SJCRH30 (cell line): ENCODE measurements at regions not wholly inside any gene's neighbourhood (a gene's known extent, or its start where the extent isn't known, plus 50 kb on each side); places are given as distances from the start of the nearest gene placed in this dataset.

Experiments
- DNase-seq, 2 experiments: peaks; one replicate each; pipeline ENCODE4 v3.0.0-alpha.2; 2015 to 2020
- H3K27ac ChIP-seq: fragments of 250-450 bp; sonication (Bioruptor Pico); 2 replicates; pipeline ENCODE4 v1.5.1; 2020; ENCODE audit warnings: mild to moderate bottlenecking, moderate library complexity
- H3K27me3 ChIP-seq: fragments of 250-450 bp; sonication (Bioruptor Pico); 2 replicates; pipeline ENCODE4 v1.5.1; 2020; ENCODE audit warnings: mild to moderate bottlenecking, moderate library complexity
- H3K36me3 ChIP-seq: fragments of 250-450 bp; sonication (Bioruptor Pico); 2 replicates; pipeline ENCODE4 v1.5.1; 2020; ENCODE audit warnings: mild to moderate bottlenecking, moderate library complexity
- H3K4me1 ChIP-seq: fragments of 250-450 bp; sonication (Bioruptor Pico); 2 replicates; pipeline ENCODE4 v1.5.1; 2020; ENCODE audit warnings: mild to moderate bottlenecking, moderate library complexity
- H3K4me3 ChIP-seq: fragments of 250-450 bp; sonication (Bioruptor Pico); 2 replicates; pipeline ENCODE4 v1.5.1; 2020; ENCODE audit warnings: mild to moderate bottlenecking, moderate library complexity
- H3K9me3 ChIP-seq: fragments of 250-450 bp; sonication (Bioruptor Pico); replicated peaks from 2 replicates; pipeline ENCODE4 v1.5.1; 2020; ENCODE audit warnings: mild to moderate bottlenecking, moderate library complexity

GRCh38 chr17:36661047-36661666 lies 59.8 kb downstream of the MRM1 start:
- no peak overlapping the region for H3K4me3 ChIP-seq
- no peaks in the 10 kb centered on the region for H3K36me3 ChIP-seq
- H3K4me1 ChIP-seq = no peaks in the 10 kb centered on the region
- peaks cover 4% of the 10 kb centered on the region; the same call in 1 of the 2 replicates for H3K27me3 ChIP-seq
- no peaks in the 10 kb centered on the region for H3K9me3 ChIP-seq
- no peak overlapping the region for H3K27ac ChIP-seq
- no peak for DNase-seq

GRCh38 chr17:36661688-36662087 lies 60.3 kb downstream of the MRM1 start:
- no peak for DNase-seq
- Histone ChIP-seq H3K4me3 (no peak overlapping the region), H3K27me3 (peaks cover 4% of the 10 kb centered on the region; the same call in 1 of the 2 replicates), H3K36me3 (no peaks in the 10 kb centered on the region), H3K9me3 (no peaks in the 10 kb centered on the region), H3K27ac (no peak overlapping the region), H3K4me1 (no peaks in the 10 kb centered on the region)

GRCh38 chr17:36665417-36665816 lies 64.0 kb downstream of the MRM1 start:
- Histone ChIP-seq H3K27ac (no peak overlapping the region), H3K27me3 (peaks cover 13% of the 10 kb centered on the region), H3K4me3 (no peak overlapping the region), H3K36me3 (no peaks in the 10 kb centered on the region), H3K4me1 (no peaks in the 10 kb centered on the region), H3K9me3 (no peaks in the 10 kb centered on the region)
- DNase-seq = no peak

- no peak for DNase-seq
- Histone ChIP-seq H3K4me1 (no peaks in the 10 kb centered on the region), H3K4me3 (no peak overlapping the region), H3K36me3 (no peaks in the 10 kb centered on the region), H3K27ac (no peak overlapping the region), H3K9me3 (no peaks in the 10 kb centered on the region), H3K27me3 (peaks cover 16% of the 10 kb centered on the region)
Measured at GRCh38 chr17:36667922-36668321, 66.5 kb downstream of the MRM1 start.

GRCh38 chr17:36668824-36669223 lies 67.4 kb downstream of the MRM1 start:
- Histone ChIP-seq H3K27ac (no peak overlapping the region), H3K4me3 (no peak overlapping the region), H3K9me3 (no peaks in the 10 kb centered on the region), H3K4me1 (no peaks in the 10 kb centered on the region), H3K27me3 (peaks cover 16% of the 10 kb centered on the region), H3K36me3 (no peaks in the 10 kb centered on the region)
- DNase-seq = no peak

- Histone ChIP-seq H3K9me3 (no peaks in the 10 kb centered on the region), H3K4me3 (no peak overlapping the region)
Measured at GRCh38 chr17:36671144-36671543, 69.8 kb downstream of the MRM1 start.

GRCh38 chr17:36672403-36672918 lies 71.1 kb downstream of the MRM1 start:
- no peaks in the 10 kb centered on the region for H3K36me3 ChIP-seq

More at GRCh38 chr17:36671144-36671543, 69.8 kb downstream of the MRM1 start:
- no peak overlapping the region for H3K27ac ChIP-seq
- no peaks in the 10 kb centered on the region for H3K4me1 ChIP-seq
- H3K36me3 ChIP-seq = no peaks in the 10 kb centered on the region
- H3K27me3 ChIP-seq = peaks cover 16% of the 10 kb centered on the region
- DNase-seq = no peak

GRCh38 chr17:36673068-36673467 lies 71.7 kb downstream of the MRM1 start:
- DNase-seq = no peak
- no peak overlapping the region for H3K4me3 ChIP-seq
- no peaks in the 10 kb centered on the region for H3K4me1 ChIP-seq
- no peaks in the 10 kb centered on the region for H3K36me3 ChIP-seq
- no peaks in the 10 kb centered on the region for H3K9me3 ChIP-seq
- H3K27me3 ChIP-seq = peaks cover 4% of the 10 kb centered on the region; the same call in 1 of the 2 replicates
- no peak overlapping the region for H3K27ac ChIP-seq

More at GRCh38 chr17:36672403-36672918, 71.1 kb downstream of the MRM1 start:
- H3K4me3 ChIP-seq = no peak overlapping the region
- no peaks in the 10 kb centered on the region for H3K4me1 ChIP-seq
- no peak for DNase-seq
- H3K27me3 ChIP-seq = peaks cover 10% of the 10 kb centered on the region
- no peak overlapping the region for H3K27ac ChIP-seq
- no peaks in the 10 kb centered on the region for H3K9me3 ChIP-seq

- peaks cover 4% of the 10 kb centered on the region; the same call in 1 of the 2 replicates for H3K27me3 ChIP-seq
- no peaks in the 10 kb centered on the region for H3K9me3 ChIP-seq
- no peak for DNase-seq
Measured at GRCh38 chr17:36673637-36674277, 72.4 kb downstream of the MRM1 start.

GRCh38 chr17:36674278-36674650 lies 72.9 kb downstream of the MRM1 start:
- peaks cover 4% of the 10 kb centered on the region; the same call in 1 of the 2 replicates for H3K27me3 ChIP-seq
- no peaks in the 10 kb centered on the region for H3K9me3 ChIP-seq
- no peak for DNase-seq
- H3K27ac ChIP-seq = no peak overlapping the region
- H3K4me3 ChIP-seq = no peak overlapping the region
- no peaks in the 10 kb centered on the region for H3K4me1 ChIP-seq
- no peaks in the 10 kb centered on the region for H3K36me3 ChIP-seq

More at GRCh38 chr17:36673637-36674277, 72.4 kb downstream of the MRM1 start:
- Histone ChIP-seq H3K36me3 (no peaks in the 10 kb centered on the region), H3K27ac (no peak overlapping the region), H3K4me3 (no peak overlapping the region), H3K4me1 (no peaks in the 10 kb centered on the region)

- Histone ChIP-seq H3K27ac (no peak overlapping the region), H3K9me3 (no peaks in the 10 kb centered on the region)
- DNase-seq = no peak
Measured at GRCh38 chr17:36675250-36675649, 73.9 kb downstream of the MRM1 start.

GRCh38 chr17:36675786-36676185 lies 74.4 kb downstream of the MRM1 start:
- H3K4me1 ChIP-seq = no peaks in the 10 kb centered on the region
- DNase-seq = no peak
- H3K4me3 ChIP-seq = no peak overlapping the region
- H3K27me3 ChIP-seq = peaks cover 3% of the 10 kb centered on the region; the same call in 1 of the 2 replicates
- no peak overlapping the region for H3K27ac ChIP-seq
- H3K36me3 ChIP-seq = no peaks in the 10 kb centered on the region
- no peaks in the 10 kb centered on the region for H3K9me3 ChIP-seq

More at GRCh38 chr17:36675250-36675649, 73.9 kb downstream of the MRM1 start:
- H3K27me3 ChIP-seq = peaks cover 4% of the 10 kb centered on the region; the same call in 1 of the 2 replicates
- H3K36me3 ChIP-seq = no peaks in the 10 kb centered on the region
- H3K4me3 ChIP-seq = no peak overlapping the region
- H3K4me1 ChIP-seq = no peaks in the 10 kb centered on the region

- no peak overlapping the region for H3K4me3 ChIP-seq
- DNase-seq = no peak
Measured at GRCh38 chr17:36679815-36680467, 78.6 kb downstream of the MRM1 start.

GRCh38 chr17:36680701-36681202 lies 79.4 kb downstream of the MRM1 start:
- H3K36me3 ChIP-seq = no peaks in the 10 kb centered on the region
- no peak overlapping the region for H3K27ac ChIP-seq
- H3K4me1 ChIP-seq = no peaks in the 10 kb centered on the region
- DNase-seq = no peak
- H3K4me3 ChIP-seq = no peak overlapping the region
- H3K27me3 ChIP-seq = peaks cover 7% of the 10 kb centered on the region; the same call in 1 of the 2 replicates
- no peaks in the 10 kb centered on the region for H3K9me3 ChIP-seq

More at GRCh38 chr17:36679815-36680467, 78.6 kb downstream of the MRM1 start:
- Histone ChIP-seq H3K27me3 (peaks cover 4% of the 10 kb centered on the region; the same call in 1 of the 2 replicates), H3K9me3 (no peaks in the 10 kb centered on the region), H3K27ac (no peak overlapping the region), H3K36me3 (no peaks in the 10 kb centered on the region), H3K4me1 (no peaks in the 10 kb centered on the region)

- no peak overlapping the region for H3K27ac ChIP-seq
- no peaks in the 10 kb centered on the region for H3K9me3 ChIP-seq
- no peaks in the 10 kb centered on the region for H3K4me1 ChIP-seq
- H3K4me3 ChIP-seq = no peak overlapping the region
- DNase-seq = no peak
- H3K36me3 ChIP-seq = no peaks in the 10 kb centered on the region
- peaks cover 19% of the 10 kb centered on the region for H3K27me3 ChIP-seq
Measured at GRCh38 chr17:36682773-36683172, 81.4 kb downstream of the MRM1 start.
